Stimulated activated CD4-positive, alpha-beta T cell treated with anti-CD3 and anti-CD28 coated beads, Interleukin-12 subunit alpha, Interleukin-12 subunit beta, amount 100 ng/mL, for 24 hours (primary cell): ENCODE measurements at regions not wholly inside any gene's neighbourhood (a gene's known extent, or its start where the extent isn't known, plus 50 kb on each side); places are given as distances from the start of the nearest gene placed in this dataset.
"Not testable (repeated sequence)": the region's sequence is repeated elsewhere in the genome, so short reads cannot be mapped to it uniquely, and the experiment has no call there.

Experiments used
- DNase-seq, 2 experiments: peaks; one replicate each; pipeline ENCODE4 v3.0.0-alpha.2; 2020; ENCODE audit warnings: low read depth in 2 of 2

- no peak for DNase-seq
Observed at GRCh38 chr9:75669721-75670120, 220.8 kb upstream of the PCSK5 start.

- no peak for DNase-seq
Observed at GRCh38 chr9:75671354-75671753, 219.1 kb upstream of the PCSK5 start.

- no peak for DNase-seq
Observed at GRCh38 chr9:75672478-75672877, 218.0 kb upstream of the PCSK5 start.

GRCh38 chr9:75683591-75683990, 206.9 kb upstream of the PCSK5 start:
- no peak for DNase-seq

- no peak for DNase-seq
Observed at GRCh38 chr9:75685062-75685461, 205.4 kb upstream of the PCSK5 start.

GRCh38 chr9:75687359-75687953, 203.0 kb upstream of the PCSK5 start:
- no peak for DNase-seq

GRCh38 chr9:75690551-75690950, 199.9 kb upstream of the PCSK5 start:
- DNase-seq = not testable (repeated sequence)

GRCh38 chr9:75691408-75691807, 199.1 kb upstream of the PCSK5 start:
- DNase-seq = no peak

GRCh38 chr9:75692309-75692708, 198.2 kb upstream of the PCSK5 start:
- DNase-seq = no peak

GRCh38 chr9:75695921-75696320, 194.6 kb upstream of the PCSK5 start:
- no peak for DNase-seq

GRCh38 chr9:75699017-75699416, 191.5 kb upstream of the PCSK5 start:
- no peak for DNase-seq

- DNase-seq = no peak
Observed at GRCh38 chr9:75699625-75700251, 190.7 kb upstream of the PCSK5 start.

GRCh38 chr9:75700252-75700640, 190.2 kb upstream of the PCSK5 start:
- no peak for DNase-seq

- no peak for DNase-seq
Observed at GRCh38 chr9:75707191-75707590, 183.3 kb upstream of the PCSK5 start.

- no peak for DNase-seq
Observed at GRCh38 chr9:75709698-75710097, 180.8 kb upstream of the PCSK5 start.

GRCh38 chr9:75712700-75713099, 177.8 kb upstream of the PCSK5 start:
- DNase-seq = no peak

- no peak for DNase-seq
Observed at GRCh38 chr9:75713335-75713734, 177.1 kb upstream of the PCSK5 start.

- DNase-seq = no peak
Observed at GRCh38 chr9:75715360-75715759, 175.1 kb upstream of the PCSK5 start.

- DNase-seq = no peak
Observed at GRCh38 chr9:75718677-75719076, 171.8 kb upstream of the PCSK5 start.

- no peak for DNase-seq
Observed at GRCh38 chr9:75728391-75728790, 162.1 kb upstream of the PCSK5 start.

GRCh38 chr9:75734802-75735201, 155.7 kb upstream of the PCSK5 start:
- no peak for DNase-seq

GRCh38 chr9:75739884-75740611, 150.4 kb upstream of the PCSK5 start:
- no peak for DNase-seq

- no peak for DNase-seq
Observed at GRCh38 chr9:75743855-75744254, 146.6 kb upstream of the PCSK5 start.
